Loucy (cell line): ENCODE measurements at regions not wholly inside any gene's neighbourhood (a gene's known extent, or its start where the extent isn't known, plus 50 kb on each side); places are given as distances from the start of the nearest gene placed in this dataset.

Experiments used
- H2AFZ ChIP-seq: fragments of 200-600 bp; sonication (generic); 2 replicates; pipeline ENCODE4 v1.6.0; 2016; ENCODE audit warnings: antibody characterized with exemption, mild to moderate bottlenecking, low read length, moderate library complexity
- H3F3A ChIP-seq: fragments of 200-600 bp; 2 replicates; pipeline ENCODE4 v1.6.0; 2016; ENCODE audit warnings: antibody characterized with exemption, low read depth, mild to moderate bottlenecking
- H3K27me3 ChIP-seq: fragments of 200-600 bp; sonication (generic); 2 replicates; pipeline ENCODE4 v1.6.1; 2014; ENCODE audit warnings: low read length, mild to moderate bottlenecking; ENCODE audit not compliant: insufficient read depth, poor library complexity, severe bottlenecking
- H3K36me3 ChIP-seq: fragments of 200-600 bp; sonication (generic); 2 replicates; pipeline ENCODE4 v1.6.1; 2016; ENCODE audit warnings: low read length; ENCODE audit not compliant: insufficient read depth
- H3K4me1 ChIP-seq: fragments of 200-600 bp; sonication (generic); 2 replicates; pipeline ENCODE4 v1.5.1; 2014; ENCODE audit warnings: low read length, mild to moderate bottlenecking; ENCODE audit not compliant: insufficient read depth, poor library complexity, severe bottlenecking
- H3K4me2 ChIP-seq: fragments of 200-600 bp; sonication (generic); 2 replicates; pipeline ENCODE4 v1.6.0; 2014; ENCODE audit warnings: antibody characterized with exemption, low read length, low read depth, mild to moderate bottlenecking; ENCODE audit not compliant: poor library complexity, severe bottlenecking
- H3K4me3 ChIP-seq: fragments of 200-600 bp; sonication (generic); 2 replicates; pipeline ENCODE4 v1.5.1; 2014; ENCODE audit warnings: low read length, mild to moderate bottlenecking, mixed read lengths; ENCODE audit not compliant: poor library complexity, severe bottlenecking
- H3K79me2 ChIP-seq: fragments of 200-600 bp; sonication (generic); 2 replicates; pipeline ENCODE4 v1.6.1; 2014; ENCODE audit warnings: low read length; ENCODE audit not compliant: insufficient read depth
- H3K9ac ChIP-seq: fragments of 200-600 bp; sonication (generic); 2 replicates; pipeline ENCODE4 v1.6.0; 2014; ENCODE audit warnings: mild to moderate bottlenecking, low read depth, low read length, moderate library complexity; ENCODE audit not compliant: poor library complexity, severe bottlenecking
- H3K9me2 ChIP-seq: fragments of 200-600 bp; sonication (generic); replicated peaks from 2 replicates; pipeline ENCODE4 v1.6.1; 2016; ENCODE audit warnings: low read depth, low read length, mixed read lengths
- H3K9me3 ChIP-seq: fragments of 200-600 bp; sonication (generic); 2 replicates; pipeline ENCODE4 v1.6.1; 2014; ENCODE audit warnings: mild to moderate bottlenecking, antibody characterized with exemption, low read length, low read depth; ENCODE audit not compliant: insufficient read depth
- H4K20me1 ChIP-seq: fragments of 200-600 bp; sonication (generic); 2 replicates; pipeline ENCODE4 v1.6.0; 2014; ENCODE audit warnings: antibody characterized with exemption, low read length, mild to moderate bottlenecking; ENCODE audit not compliant: insufficient read depth, poor library complexity, severe bottlenecking
- EZH2phosphoT487 ChIP-seq: fragments of 200-600 bp; IDR thresholded peaks from 2 replicates; pipeline ENCODE4 v1.6.1; 2018; ENCODE audit warnings: antibody characterized with exemption, mild to moderate bottlenecking, moderate library complexity, borderline replicate concordance
- TF ChIP-seq, protein P1 (sequence below): fragments of 200-600 bp; sonication (generic); conservative IDR thresholded peaks from 2 replicates; pipeline ENCODE4 v1.5.1; 2014; ENCODE audit warnings: mild to moderate bottlenecking, antibody characterized with exemption, low read length

DNA sequence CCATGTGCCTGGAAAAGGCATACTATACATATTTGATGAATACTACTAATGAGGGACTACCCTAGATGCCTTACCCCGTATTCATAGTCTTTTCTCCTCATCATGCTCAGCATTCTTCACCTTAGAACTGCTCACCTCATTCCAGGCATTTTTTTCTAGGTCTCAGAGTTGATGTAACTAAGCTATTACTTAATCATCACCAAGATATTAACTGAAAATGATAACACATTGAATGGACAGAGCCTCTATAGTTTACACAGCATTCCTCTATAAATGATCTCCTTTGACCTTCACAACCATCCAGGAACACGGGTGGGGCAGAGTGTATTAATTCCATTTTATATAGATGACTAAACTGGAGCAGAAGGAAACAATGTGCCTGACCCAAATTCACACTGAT lies 174.1 kb upstream of the DPH6 start:
- Histone ChIP-seq H3F3A (no peaks in the 10 kb centered on the region), H4K20me1 (no peaks in the 10 kb centered on the region), H2AFZ (no peak overlapping the region), H3K36me3 (no peaks in the 10 kb centered on the region), H3K9ac (no peak overlapping the region), H3K9me2 (no peaks in the 10 kb centered on the region), H3K4me1 (no peaks in the 10 kb centered on the region), H3K4me2 (no peak overlapping the region), H3K79me2 (no peaks in the 10 kb centered on the region), H3K9me3 (no peaks in the 10 kb centered on the region), H3K27me3 (no peaks in the 10 kb centered on the region), H3K4me3 (no peak overlapping the region)
- TF ChIP-seq, protein P1, sequence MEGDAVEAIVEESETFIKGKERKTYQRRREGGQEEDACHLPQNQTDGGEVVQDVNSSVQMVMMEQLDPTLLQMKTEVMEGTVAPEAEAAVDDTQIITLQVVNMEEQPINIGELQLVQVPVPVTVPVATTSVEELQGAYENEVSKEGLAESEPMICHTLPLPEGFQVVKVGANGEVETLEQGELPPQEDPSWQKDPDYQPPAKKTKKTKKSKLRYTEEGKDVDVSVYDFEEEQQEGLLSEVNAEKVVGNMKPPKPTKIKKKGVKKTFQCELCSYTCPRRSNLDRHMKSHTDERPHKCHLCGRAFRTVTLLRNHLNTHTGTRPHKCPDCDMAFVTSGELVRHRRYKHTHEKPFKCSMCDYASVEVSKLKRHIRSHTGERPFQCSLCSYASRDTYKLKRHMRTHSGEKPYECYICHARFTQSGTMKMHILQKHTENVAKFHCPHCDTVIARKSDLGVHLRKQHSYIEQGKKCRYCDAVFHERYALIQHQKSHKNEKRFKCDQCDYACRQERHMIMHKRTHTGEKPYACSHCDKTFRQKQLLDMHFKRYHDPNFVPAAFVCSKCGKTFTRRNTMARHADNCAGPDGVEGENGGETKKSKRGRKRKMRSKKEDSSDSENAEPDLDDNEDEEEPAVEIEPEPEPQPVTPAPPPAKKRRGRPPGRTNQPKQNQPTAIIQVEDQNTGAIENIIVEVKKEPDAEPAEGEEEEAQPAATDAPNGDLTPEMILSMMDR: no peak

DNA sequence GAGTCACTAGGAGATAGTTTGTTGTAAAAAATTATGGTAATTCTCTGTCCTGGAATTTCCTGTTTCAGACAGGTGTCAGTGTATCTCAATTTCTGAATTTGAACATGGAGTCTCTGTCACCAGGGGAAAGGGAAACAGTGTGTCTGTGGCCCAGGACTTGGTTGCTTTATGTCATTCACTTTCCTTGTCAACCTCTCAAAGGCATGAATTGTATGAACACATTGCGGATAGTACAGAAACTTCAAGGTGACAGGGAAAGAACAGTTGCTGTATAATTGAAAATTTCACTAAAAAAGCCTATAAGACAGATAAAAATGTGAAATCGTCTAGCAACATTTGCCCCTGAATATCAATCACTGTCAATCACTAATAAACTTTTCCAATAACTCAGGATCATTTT lies 175.0 kb upstream of the DPH6 start:
- Histone ChIP-seq H3K27me3 (no peaks in the 10 kb centered on the region), H3K36me3 (no peaks in the 10 kb centered on the region), H3K9ac (no peak overlapping the region), H3K79me2 (no peaks in the 10 kb centered on the region), H3K9me3 (no peaks in the 10 kb centered on the region), H3K9me2 (no peaks in the 10 kb centered on the region), H3K4me2 (no peak overlapping the region), H3K4me1 (no peaks in the 10 kb centered on the region), H2AFZ (no peak overlapping the region), H4K20me1 (no peaks in the 10 kb centered on the region), H3F3A (no peaks in the 10 kb centered on the region), H3K4me3 (no peak overlapping the region)
- TF ChIP-seq, protein P1: no peak
- no peak for TF ChIP-seq EZH2phosphoT487

DNA sequence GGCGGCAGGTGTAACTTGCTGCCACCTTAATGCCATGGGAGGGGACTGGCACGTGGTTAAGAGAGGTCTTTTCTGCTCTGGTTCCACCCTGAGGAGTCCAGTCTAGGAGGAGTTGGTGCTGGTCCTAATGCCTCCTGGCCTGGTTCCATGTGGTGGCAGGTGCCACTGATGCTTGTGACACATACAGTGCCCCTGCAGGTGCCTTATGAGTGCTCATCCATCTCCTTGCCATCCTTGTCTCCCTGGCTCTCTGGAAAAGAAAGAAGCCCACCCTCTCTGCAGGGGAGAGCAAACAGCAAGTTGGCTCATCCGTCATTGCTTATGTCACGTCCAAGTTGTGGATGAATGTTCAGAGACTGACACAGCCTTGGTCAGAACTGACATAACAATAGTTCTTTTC lies 175.8 kb upstream of the DPH6 start:
- TF ChIP-seq, protein P1: no peak
- TF ChIP-seq EZH2phosphoT487: no peak
- Histone ChIP-seq H2AFZ (no peak overlapping the region), H3K36me3 (no peaks in the 10 kb centered on the region)

More for the DNA sequence above, 175.8 kb upstream of the DPH6 start:
- Histone ChIP-seq H3K9me2 (no peaks in the 10 kb centered on the region), H3F3A (no peaks in the 10 kb centered on the region), H3K4me1 (no peaks in the 10 kb centered on the region), H3K9me3 (no peaks in the 10 kb centered on the region), H3K4me2 (no peak overlapping the region), H3K4me3 (no peak overlapping the region), H3K79me2 (no peaks in the 10 kb centered on the region), H3K9ac (no peak overlapping the region), H4K20me1 (no peaks in the 10 kb centered on the region), H3K27me3 (no peaks in the 10 kb centered on the region)
